Body of pancreas (tissue), 4 donors: ENCODE measurements at regions not wholly inside any gene's neighbourhood (a gene's known extent, or its start where the extent isn't known, plus 50 kb on each side); places are given as distances from the start of the nearest gene placed in this dataset.

Experiments
- CTCF ChIP-seq, 7 experiments: fragments of 450-650 bp in 4 of 7; fragments of 200-600 bp in 3 of 7; sonication (generic) in 3 of 7; IDR thresholded peaks; one replicate each; pipeline ENCODE4 v1.5.1; 2016 to 2019; ENCODE audit warnings: antibody characterized with exemption in 7 of 7
- POLR2A ChIP-seq, 3 donors: fragments of 450-650 bp; IDR thresholded peaks; one replicate each; pipeline ENCODE4 v1.6.1; 2016; ENCODE audit warnings: antibody characterized with exemption in 3 of 3, mild to moderate bottlenecking in 2 of 3

GRCh38 chr16:74083541-74083940, 213.1 kb upstream of the PSMD7 start:
- TF ChIP-seq POLR2A (IDR thresholded peaks at IDR 0.05) (no peak), CTCF (IDR thresholded peaks at IDR 0.05) (no peak)
